H1 (cell line): ENCODE measurements at regions not wholly inside any gene's neighbourhood (a gene's known extent, or its start where the extent isn't known, plus 50 kb on each side); places are given as distances from the start of the nearest gene placed in this dataset.

ENCODE experiments used
- CTCF ChIA-PET: fragments of 300-600 bp; sonication (Branson Sonifier 250); formaldehyde crosslinking; loops from one replicate; lab custom pipeline; 2021; ENCODE audit not compliant: partially characterized antibody; lab: Charles Lee
- POLR2A ChIA-PET: fragments of 300-600 bp; sonication (Branson Sonifier 250); formaldehyde crosslinking; loops from one replicate; lab custom pipeline; 2021; ENCODE audit warnings: inconsistent platforms; ENCODE audit not compliant: partially characterized antibody; lab: Charles Lee
- DNase-seq, 2 experiments: peaks; one replicate each; pipeline versions ENCODE4 v3.0.0 to v3.0.0-alpha.2; 2010 to 2022; ENCODE audit warnings: low spot score in 2 of 2, low read depth in 1 of 2, mixed read lengths in 1 of 2
- FAIRE-seq: peaks from 2 replicates; lab custom pipeline; 2011; peaks lifted over from hg19 to GRCh38; lab: Jason Lieb, UNC
- H2AFZ ChIP-seq: 2 replicates; pipeline ENCODE4 v1.8.1; 2012; ENCODE audit warnings: low read length, inconsistent platforms
- H2AK5ac ChIP-seq: 2 replicates; pipeline ENCODE4 v1.6.1; 2013; ENCODE audit warnings: low read depth, low read length
- H2BK120ac ChIP-seq: replicated peaks from 2 replicates; pipeline ENCODE3; 2013; ENCODE audit warnings: low read depth, low read length, inconsistent platforms
- H2BK12ac ChIP-seq: 2 replicates; pipeline ENCODE4 v1.6.1; 2013; ENCODE audit warnings: low read depth, low read length
- H2BK15ac ChIP-seq: 2 replicates; pipeline ENCODE4 v1.6.1; 2013; ENCODE audit warnings: low read length
- H2BK20ac ChIP-seq: 2 replicates; pipeline ENCODE4 v1.6.1; 2013; ENCODE audit warnings: low read length
- H2BK5ac ChIP-seq: 2 replicates; pipeline ENCODE4 v1.6.1; 2013; ENCODE audit warnings: low read depth, low read length
- H3K14ac ChIP-seq: 2 replicates; pipeline ENCODE4 v1.6.1; 2013; ENCODE audit warnings: inconsistent platforms; ENCODE audit not compliant: insufficient read length
- H3K18ac ChIP-seq: 2 replicates; pipeline ENCODE4 v1.6.1; 2013; ENCODE audit warnings: low read length; ENCODE audit errors: extremely low read depth
- H3K23ac ChIP-seq: 2 replicates; pipeline ENCODE4 v1.6.1; 2013; ENCODE audit warnings: inconsistent platforms; ENCODE audit not compliant: insufficient read length
- H3K23me2 ChIP-seq: 2 replicates; pipeline ENCODE4 v1.6.1; 2013; ENCODE audit warnings: low read depth, low read length
- H3K27ac ChIP-seq: 2 replicates; pipeline ENCODE4 v1.6.1; 2011; ENCODE audit warnings: low read depth, low read length, inconsistent platforms
- H3K27me3 ChIP-seq, 4 experiments: replicated peaks in 1 of 4; 1 replicate in 1 of 4; 2 replicates in 3 of 4; pipeline versions ENCODE4 v1.6.1 to v1.8.1; 2011 to 2013; ENCODE audit warnings: low read length in 3 of 4, mild to moderate bottlenecking in 3 of 4, inconsistent platforms in 2 of 4, mixed read lengths in 2 of 4, moderate library complexity in 1 of 4; ENCODE audit not compliant: control insufficient read depth in 3 of 4, insufficient read depth in 3 of 4; ENCODE audit errors: extremely low read depth in 1 of 4
- H3K36me3 ChIP-seq, 4 experiments: 2 replicates each; pipeline versions ENCODE4 v1.6.1 to v1.8.1; 2011 to 2013; ENCODE audit warnings: mild to moderate bottlenecking in 4 of 4, low read length in 3 of 4, moderate library complexity in 2 of 4, control low read depth in 1 of 4, inconsistent platforms in 1 of 4; ENCODE audit not compliant: insufficient read depth in 4 of 4, control insufficient read depth in 2 of 4
- H3K4ac ChIP-seq: replicated peaks from 2 replicates; pipeline ENCODE3; 2013; ENCODE audit warnings: low read length, low read depth, mixed read lengths, inconsistent platforms; ENCODE audit not compliant: insufficient read length
- H3K4me1 ChIP-seq, 4 experiments: replicated peaks in 1 of 4; 1 replicate in 1 of 4; 2 replicates in 3 of 4; pipeline versions ENCODE4 v1.6.1 to v1.8.1; 2011 to 2013; ENCODE audit warnings: low read length in 3 of 4, inconsistent platforms in 2 of 4, mixed read lengths in 1 of 4; ENCODE audit not compliant: insufficient read depth in 4 of 4, control insufficient read depth in 3 of 4
- H3K4me2 ChIP-seq, 2 experiments: 2 replicates each; pipeline versions ENCODE4 v1.6.1 to v1.8.1; 2011 to 2013; ENCODE audit warnings: low read depth in 2 of 2, low read length in 2 of 2, control low read depth in 1 of 2, inconsistent platforms in 1 of 2, mild to moderate bottlenecking in 1 of 2; ENCODE audit not compliant: insufficient read depth in 1 of 2
- H3K4me3 ChIP-seq, 4 experiments: fragments of 200-600, 300-600 bp in 1 of 4; sonication (generic), shearing (Covaris generic), sonication (Bioruptor Twin) in 1 of 4; 2 replicates each; pipeline versions ENCODE4 v1.5.1 to v1.8.1; 2011 to 2016; ENCODE audit warnings: low read length in 4 of 4, low read depth in 3 of 4, control low read depth in 2 of 4, inconsistent platforms in 2 of 4, mild to moderate bottlenecking in 2 of 4, mixed read lengths in 1 of 4, moderate library complexity in 1 of 4; ENCODE audit not compliant: insufficient read depth in 2 of 4; ENCODE audit errors: extremely low read depth in 1 of 4
- H3K56ac ChIP-seq: replicated peaks from 2 replicates; pipeline ENCODE3; 2013; ENCODE audit warnings: low read depth, mild to moderate bottlenecking, mixed read lengths, low read length, inconsistent platforms; ENCODE audit not compliant: insufficient read length
- H3K79me1 ChIP-seq: 2 replicates; pipeline ENCODE4 v1.6.1; 2013; ENCODE audit warnings: low read depth, low read length, control low read depth
- H3K79me2 ChIP-seq, 2 experiments: 2 replicates each; pipeline versions ENCODE4 v1.6.1 to v1.8.1; 2012 to 2013; ENCODE audit warnings: low read length in 2 of 2, mild to moderate bottlenecking in 2 of 2, inconsistent platforms in 1 of 2; ENCODE audit not compliant: insufficient read depth in 2 of 2, control insufficient read depth in 1 of 2
- H3K9ac ChIP-seq, 4 experiments: replicated peaks in 1 of 4; 1 replicate in 1 of 4; 2 replicates in 3 of 4; pipeline versions ENCODE4 v1.6.1 to v1.8.1; 2011 to 2013; ENCODE audit warnings: low read depth in 3 of 4, low read length in 3 of 4, control low read depth in 2 of 4, mild to moderate bottlenecking in 2 of 4, moderate library complexity in 2 of 4, inconsistent platforms in 1 of 4; ENCODE audit errors: extremely low read depth in 1 of 4
- H3K9me3 ChIP-seq, 2 experiments: 2 replicates each; pipeline versions ENCODE4 v1.6.1 to v1.8.1; 2012 to 2013; ENCODE audit warnings: mild to moderate bottlenecking in 2 of 2, moderate library complexity in 2 of 2, control low read depth in 1 of 2, inconsistent platforms in 1 of 2, low read depth in 1 of 2, low read length in 1 of 2, mixed read lengths in 1 of 2; ENCODE audit not compliant: insufficient read depth in 2 of 2
- H4K20me1 ChIP-seq, 2 experiments: replicated peaks in 1 of 2; 2 replicates each; pipeline versions ENCODE3 to v1.8.1; 2011 to 2013; ENCODE audit warnings: inconsistent platforms in 2 of 2, low read length in 2 of 2, mild to moderate bottlenecking in 1 of 2; ENCODE audit not compliant: insufficient read depth in 2 of 2, control insufficient read depth in 1 of 2
- H4K5ac ChIP-seq: 2 replicates; pipeline ENCODE4 v1.6.1; 2013; ENCODE audit warnings: low read length, low read depth, mixed read lengths, inconsistent platforms; ENCODE audit not compliant: insufficient read length
- H4K8ac ChIP-seq: 2 replicates; pipeline ENCODE4 v1.8.0; 2013; ENCODE audit warnings: mild to moderate bottlenecking, moderate library complexity, low read length, inconsistent platforms; ENCODE audit not compliant: insufficient read depth; ENCODE audit errors: extremely low read depth
- H4K91ac ChIP-seq: replicated peaks from 2 replicates; pipeline ENCODE3; 2013; ENCODE audit warnings: low read length, mixed read lengths, inconsistent platforms; ENCODE audit not compliant: insufficient read length
- BACH1 ChIP-seq: IDR thresholded peaks from 2 replicates; pipeline ENCODE4 v1.6.1; 2012; ENCODE audit warnings: low read length, improper control_type of control experiment
- BRCA1 ChIP-seq: IDR thresholded peaks from 2 replicates; pipeline ENCODE4 v1.6.1; 2012; ENCODE audit warnings: low read depth, low read length, improper control_type of control experiment
- E2F6 ChIP-seq: IDR thresholded peaks from 2 replicates; pipeline ENCODE4 v1.6.1; 2012; ENCODE audit warnings: inconsistent platforms
- JUND ChIP-seq: IDR thresholded peaks from 2 replicates; pipeline ENCODE4 v1.6.1; 2011; ENCODE audit warnings: mild to moderate bottlenecking, improper control_type of control experiment, low read length
- SP1 ChIP-seq: IDR thresholded peaks from 2 replicates; pipeline ENCODE4 v1.6.1; 2011; ENCODE audit warnings: low read depth, low read length
- WGBS, 2 experiments: shearing (Covaris generic) in 1 of 2; methylation state at CpG; one replicate each; pipeline versions ENCODE4 v1.1.6 to v1.1.7; 2013 to 2015; ENCODE audit warnings: low lambda C conversion rate in 2 of 2, mixed read lengths in 2 of 2, inconsistent platforms in 1 of 2, low coverage in 1 of 2, missing lambda C conversion rate in 1 of 2; ENCODE audit not compliant: insufficient replicate concordance in 2 of 2, insufficient coverage in 1 of 2, insufficient read length in 1 of 2; ENCODE audit errors: extremely low coverage in 1 of 2, missing lambda C conversion rate in 1 of 2; 5-methylcytosine and 5-hydroxymethylcytosine counted together

GRCh38 chr2:118769707-118770400 is 77.6 kb downstream of the EN1 start:
- H3K4ac ChIP-seq = no peak overlapping the region
- CTCF ChIA-PET = interaction anchor here (1.2 to 5.4 kb wide), 3 partner anchors 8 to 85 kb away, joined by 5 to 28 read pairs (median 5); no protein-coding TSS in a partner anchor
- H3K56ac ChIP-seq = no peak overlapping the region

More at GRCh38 chr2:118769707-118770400, 77.6 kb downstream of the EN1 start:
- Histone ChIP-seq H3K23me2 (peaks cover 4% of the 10 kb centered on the region; the same call in 1 of the 2 replicates), H3K27ac (no peak overlapping the region), H3K4me1 (no peaks in the 10 kb centered on the region; a peak in 3 of 7 replicates), H4K5ac (no peak overlapping the region), H2AFZ (no peak overlapping the region), H3K4me2 (no peak overlapping the region), H2AK5ac (no peak overlapping the region), H3K36me3 (no peaks in the 10 kb centered on the region), H3K4me3 (no peak overlapping the region), H2BK120ac (no peak overlapping the region), H3K79me2 (no peaks in the 10 kb centered on the region), H3K18ac (no peak overlapping the region), H2BK15ac (no peak overlapping the region), H3K9ac (no peak overlapping the region), H3K23ac (no peak overlapping the region), H3K9me3 (no peaks in the 10 kb centered on the region), H2BK5ac (no peak overlapping the region), H4K8ac (no peak overlapping the region), H4K20me1 (no peaks in the 10 kb centered on the region), H3K79me1 (no peaks in the 10 kb centered on the region), H2BK12ac (no peak overlapping the region), H2BK20ac (no peak overlapping the region), H3K14ac (no peak overlapping the region), H4K91ac (no peak overlapping the region), H3K27me3 (peaks cover 4 to 31% (median 21%) of the 10 kb centered on the region in 4 experiments)
- WGBS, 2 experiments = 93% methylated on average over 6 of the region's 6 CpGs; no CpG with 5 or more reads in 1 of the 2 experiments
- POLR2A ChIA-PET = interaction anchor here (0.6 kb wide), 1 partner anchor 667 kb away, joined by 3 read pairs; no protein-coding TSS in a partner anchor
- no peak for FAIRE-seq
- TF ChIP-seq BRCA1 (no peak), SP1 (no peak), BACH1 (no peak), JUND (no peak), E2F6 (no peak)
- DNase-seq = no peak
